ENCODE measurements at regions not wholly inside any gene's neighbourhood (a gene's known extent, or its start where the extent isn't known, plus 50 kb on each side); places are given as distances from the start of the nearest gene placed in this dataset.
"Not testable (repeated sequence)": the region's sequence is repeated elsewhere in the genome, so short reads cannot be mapped to it uniquely, and the experiment has no call there.

DNA sequence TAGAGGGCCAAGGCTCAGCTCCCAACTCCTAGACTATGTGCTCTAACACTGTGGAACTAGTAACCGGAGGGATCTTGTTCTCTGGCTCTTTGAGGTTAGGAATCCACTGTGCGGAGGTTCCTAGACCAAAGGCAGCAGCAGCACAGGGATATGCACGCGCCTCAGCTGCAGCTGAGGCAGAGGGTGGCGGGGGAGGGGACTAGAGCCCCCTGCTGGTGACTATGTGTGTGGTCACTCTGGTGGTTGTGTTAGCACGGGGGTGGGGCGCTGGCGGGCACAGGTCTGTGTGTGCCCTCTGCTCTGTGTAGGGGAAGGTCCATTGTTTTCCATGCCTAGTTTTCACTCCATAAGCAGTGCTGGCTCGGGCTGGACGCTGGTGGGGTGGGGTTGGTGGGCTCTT is 458.0 kb upstream of the IZUMO3 start:
- no peaks in the 10 kb centered on the region for H3K36me3 ChIP-seq
- H3K4me3 ChIP-seq, result no peak overlapping the region
- no peak overlapping the region for H3K27ac ChIP-seq
- H3K27me3 ChIP-seq, result no peaks in the 10 kb centered on the region
- intact Hi-C loops (cut with DNase I), result no loop called here
- no peak for DNase-seq
- no peaks in the 10 kb centered on the region for H3K9me3 ChIP-seq
- TF ChIP-seq CTCF (IDR thresholded peaks at IDR 0.05), result no peak
- H3K9ac ChIP-seq (ENCODE audit: low read depth in 2 of 2, low read length in 2 of 2), result no peak overlapping the region
- no peaks in the 10 kb centered on the region for H3K4me1 ChIP-seq

GRCh38 chr9:24986331-24986730 is 440.6 kb upstream of the IZUMO3 start:
- Histone ChIP-seq H3K9me3 (no peaks in the 10 kb centered on the region), H3K4me1 (no peaks in the 10 kb centered on the region), H3K36me3 (no peaks in the 10 kb centered on the region), H3K27me3 (no peaks in the 10 kb centered on the region), H3K27ac (no peak overlapping the region), H3K9ac (ENCODE audit: low read depth in 2 of 2, low read length in 2 of 2) (no peak overlapping the region), H3K4me3 (no peak overlapping the region)
- TF ChIP-seq CTCF (IDR thresholded peaks at IDR 0.05), result no peak
- intact Hi-C loops (cut with DNase I), result no loop called here
- no peak for DNase-seq

DNA sequence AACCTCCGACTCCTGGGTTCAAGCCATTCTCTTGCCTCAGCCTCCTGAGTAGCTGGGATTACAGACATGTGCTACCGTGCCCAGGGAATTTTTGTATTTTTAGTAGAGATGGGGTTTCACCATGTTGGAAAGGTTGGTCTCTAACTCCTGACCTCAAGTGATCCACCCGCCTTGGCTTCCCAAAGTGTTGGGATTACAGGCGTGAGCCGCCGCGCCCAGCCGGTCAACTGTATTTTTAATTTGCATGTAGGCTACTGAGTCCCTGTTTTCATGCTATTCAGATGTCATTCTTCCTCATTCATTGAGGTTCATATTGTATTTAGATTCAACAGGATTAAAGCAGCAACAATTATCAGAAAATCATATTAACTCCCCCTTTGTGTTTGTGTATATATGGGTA is 425.1 kb upstream of the IZUMO3 start:
- H3K27ac ChIP-seq; DNase-seq; H3K4me3 ChIP-seq; H3K27me3 ChIP-seq; H3K9ac ChIP-seq (ENCODE audit: low read depth in 2 of 2, low read length in 2 of 2); H3K9me3 ChIP-seq; H3K4me1 ChIP-seq; intact Hi-C loops (cut with DNase I); H3K36me3 ChIP-seq: not testable (repeated sequence)

GRCh38 chr9:24961762-24962161 is 416.1 kb upstream of the IZUMO3 start:
- Histone ChIP-seq H3K27me3 (no peaks in the 10 kb centered on the region), H3K4me3 (no peak overlapping the region), H3K9me3 (no peaks in the 10 kb centered on the region), H3K4me1 (no peaks in the 10 kb centered on the region), H3K27ac (no peak overlapping the region), H3K36me3 (no peaks in the 10 kb centered on the region), H3K9ac (ENCODE audit: low read depth in 2 of 2, low read length in 2 of 2) (no peak overlapping the region)
- no peak for TF ChIP-seq CTCF (IDR thresholded peaks at IDR 0.05)
- intact Hi-C loops (cut with DNase I), result no loop called here
- no peak for DNase-seq

DNA sequence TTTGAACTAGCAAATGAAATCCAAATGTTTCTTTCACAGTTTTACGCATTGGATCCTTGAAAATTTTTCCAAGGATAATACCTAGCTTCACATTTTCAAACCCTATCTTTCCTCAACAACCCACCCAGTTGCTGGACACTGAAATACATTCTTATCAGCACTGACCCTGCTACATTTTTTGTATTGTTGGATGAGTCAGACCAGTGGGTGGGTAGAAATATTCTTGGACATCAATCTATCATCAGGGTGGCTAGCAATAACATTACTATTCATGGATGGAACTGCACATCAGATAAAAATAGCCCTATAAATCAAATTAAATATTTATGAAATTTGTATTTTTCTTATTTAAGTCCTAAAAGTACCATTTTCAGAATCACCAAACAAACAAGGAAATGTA is 407.4 kb upstream of the IZUMO3 start:
- H3K9ac ChIP-seq (ENCODE audit: low read depth in 2 of 2, low read length in 2 of 2), result no peak overlapping the region
- TF ChIP-seq CTCF (IDR thresholded peaks at IDR 0.05), result no peak
- no peaks in the 10 kb centered on the region for H3K4me1 ChIP-seq
- H3K27me3 ChIP-seq, result no peaks in the 10 kb centered on the region
- H3K9me3 ChIP-seq, result no peaks in the 10 kb centered on the region
- H3K36me3 ChIP-seq, result no peaks in the 10 kb centered on the region
- H3K27ac ChIP-seq, result no peak overlapping the region
- no peak for DNase-seq
- intact Hi-C loops (cut with DNase I), result no loop called here
- H3K4me3 ChIP-seq, result no peak overlapping the region

GRCh38 chr9:24939109-24939850 is 393.6 kb upstream of the IZUMO3 start:
- H3K4me3 ChIP-seq, result no peak overlapping the region

More at GRCh38 chr9:24939109-24939850, 393.6 kb upstream of the IZUMO3 start:
- Histone ChIP-seq H3K27me3 (no peaks in the 10 kb centered on the region), H3K36me3 (no peaks in the 10 kb centered on the region), H3K9ac (ENCODE audit: low read depth in 2 of 2, low read length in 2 of 2) (no peak overlapping the region), H3K9me3 (no peaks in the 10 kb centered on the region), H3K4me1 (no peaks in the 10 kb centered on the region), H3K27ac (no peak overlapping the region)
- no peak for DNase-seq
- no peak for TF ChIP-seq CTCF (IDR thresholded peaks at IDR 0.05)
- intact Hi-C loops (cut with DNase I), result no loop called here

All from colonic mucosa (tissue), 4 donors.